ENCODE measurements at regions not wholly inside any gene's neighbourhood (a gene's known extent, or its start where the extent isn't known, plus 50 kb on each side); places are given as distances from the start of the nearest gene placed in this dataset.

DNA sequence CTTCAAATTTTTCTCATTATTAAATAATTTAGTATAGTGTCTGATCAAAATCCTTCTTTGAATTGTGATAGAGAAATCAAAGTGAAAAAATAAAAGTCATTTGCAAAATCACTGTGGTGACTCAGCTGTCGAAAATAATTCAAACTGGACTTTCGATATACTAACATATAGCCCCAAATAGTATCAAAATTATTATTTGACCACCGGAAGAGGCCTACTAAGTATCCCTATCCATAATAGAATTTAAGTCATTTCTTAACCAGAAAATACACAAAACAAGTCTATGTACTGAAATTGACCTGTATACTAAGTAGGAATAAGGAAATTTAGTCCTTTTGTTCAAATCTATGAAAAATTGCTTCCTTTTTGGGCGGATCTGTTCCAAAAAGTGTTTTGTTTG lies 180.7 kb downstream of the MRPL39 start:
- Histone ChIP-seq H3K4me1 (no peaks in the 10 kb centered on the region), H3K27me3 (no peaks in the 10 kb centered on the region), H3K4me3 (no peak overlapping the region), H3K36me3 (no peaks in the 10 kb centered on the region), H3K9me3 (no peaks in the 10 kb centered on the region), H3K27ac (no peak overlapping the region)
- intact Hi-C loops (cut with DNase I; ENCODE audit: low total_unique reads), result no loop called here
- no peak for DNase-seq (ENCODE audit: low spot score in 2 of 2)
- TF ChIP-seq CTCF (IDR thresholded peaks at IDR 0.05) (no peak), POLR2A (IDR thresholded peaks at IDR 0.05) (no peak), POLR2AphosphoS5 (IDR thresholded peaks at IDR 0.05) (no peak)

- TF ChIP-seq POLR2A (IDR thresholded peaks at IDR 0.05), result no peak
- TF ChIP-seq CTCF (IDR thresholded peaks at IDR 0.05), result no peak
- TF ChIP-seq POLR2AphosphoS5 (IDR thresholded peaks at IDR 0.05), result no peak
- intact Hi-C loops (cut with DNase I; ENCODE audit: low total_unique reads), result no loop called here
These were observed 182.1 kb downstream of the MRPL39 start for GRCh38 chr21:25425156-25425555.

DNA sequence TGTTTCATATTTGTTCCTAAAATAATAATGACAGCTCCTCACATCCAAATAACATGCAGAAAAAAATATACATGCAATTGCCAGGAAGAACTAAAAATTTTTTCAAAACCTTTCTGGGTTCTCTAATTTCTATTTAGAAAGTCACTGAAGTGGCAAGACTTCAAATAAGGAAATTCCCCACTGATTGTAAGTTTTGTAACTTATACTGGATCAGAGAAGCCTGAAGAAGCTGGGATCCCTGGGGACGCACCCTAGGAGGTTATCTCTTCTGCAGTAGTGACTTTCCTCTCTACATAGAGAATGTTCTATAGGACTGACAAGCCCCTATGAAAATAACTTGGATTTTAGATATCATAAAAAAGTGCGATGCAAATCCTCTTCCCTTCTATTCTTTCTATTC lies 182.6 kb downstream of the MRPL39 start:
- Histone ChIP-seq H3K4me1 (no peaks in the 10 kb centered on the region), H3K27ac (no peak overlapping the region), H3K36me3 (no peaks in the 10 kb centered on the region), H3K9me3 (no peaks in the 10 kb centered on the region), H3K27me3 (no peaks in the 10 kb centered on the region), H3K4me3 (no peak overlapping the region)
- DNase-seq (ENCODE audit: low spot score in 2 of 2), result no peak
- intact Hi-C loops (cut with DNase I; ENCODE audit: low total_unique reads), result no loop called here
- TF ChIP-seq POLR2A (IDR thresholded peaks at IDR 0.05), result no peak
- TF ChIP-seq POLR2AphosphoS5 (IDR thresholded peaks at IDR 0.05), result no peak
- TF ChIP-seq CTCF (IDR thresholded peaks at IDR 0.05), result no peak

More at GRCh38 chr21:25425156-25425555, 182.1 kb downstream of the MRPL39 start:
- Histone ChIP-seq H3K4me1 (no peaks in the 10 kb centered on the region), H3K27me3 (no peaks in the 10 kb centered on the region), H3K9me3 (no peaks in the 10 kb centered on the region), H3K4me3 (no peak overlapping the region), H3K36me3 (no peaks in the 10 kb centered on the region), H3K27ac (no peak overlapping the region)
- no peak for DNase-seq (ENCODE audit: low spot score in 2 of 2)

DNA sequence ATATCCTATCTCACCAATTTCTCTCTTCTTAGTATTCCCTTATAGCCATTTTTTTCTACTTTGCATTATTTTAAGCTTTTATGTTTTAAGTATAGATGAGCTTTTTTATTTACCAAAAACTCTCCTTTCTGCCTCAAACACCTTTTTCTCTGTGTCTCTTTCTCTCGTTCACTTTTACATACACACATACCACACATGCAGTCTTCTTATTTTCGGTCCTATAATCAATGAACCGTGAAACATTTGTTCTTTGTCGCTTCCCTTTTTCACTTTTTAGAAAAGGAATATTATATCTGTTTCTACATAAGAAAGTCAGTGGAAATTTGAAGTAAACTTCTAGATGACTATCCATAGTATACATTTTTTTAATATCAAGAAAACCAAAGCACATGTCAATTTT lies 183.2 kb downstream of the MRPL39 start:
- DNase-seq (ENCODE audit: low spot score in 2 of 2), result no peak
- Histone ChIP-seq H3K4me3 (no peak overlapping the region), H3K4me1 (no peaks in the 10 kb centered on the region), H3K27ac (no peak overlapping the region), H3K36me3 (no peaks in the 10 kb centered on the region), H3K27me3 (no peaks in the 10 kb centered on the region), H3K9me3 (no peaks in the 10 kb centered on the region)
- TF ChIP-seq POLR2AphosphoS5 (IDR thresholded peaks at IDR 0.05), result no peak
- TF ChIP-seq POLR2A (IDR thresholded peaks at IDR 0.05), result no peak
- no peak for TF ChIP-seq CTCF (IDR thresholded peaks at IDR 0.05)
- intact Hi-C loops (cut with DNase I; ENCODE audit: low total_unique reads), result no loop called here

DNA sequence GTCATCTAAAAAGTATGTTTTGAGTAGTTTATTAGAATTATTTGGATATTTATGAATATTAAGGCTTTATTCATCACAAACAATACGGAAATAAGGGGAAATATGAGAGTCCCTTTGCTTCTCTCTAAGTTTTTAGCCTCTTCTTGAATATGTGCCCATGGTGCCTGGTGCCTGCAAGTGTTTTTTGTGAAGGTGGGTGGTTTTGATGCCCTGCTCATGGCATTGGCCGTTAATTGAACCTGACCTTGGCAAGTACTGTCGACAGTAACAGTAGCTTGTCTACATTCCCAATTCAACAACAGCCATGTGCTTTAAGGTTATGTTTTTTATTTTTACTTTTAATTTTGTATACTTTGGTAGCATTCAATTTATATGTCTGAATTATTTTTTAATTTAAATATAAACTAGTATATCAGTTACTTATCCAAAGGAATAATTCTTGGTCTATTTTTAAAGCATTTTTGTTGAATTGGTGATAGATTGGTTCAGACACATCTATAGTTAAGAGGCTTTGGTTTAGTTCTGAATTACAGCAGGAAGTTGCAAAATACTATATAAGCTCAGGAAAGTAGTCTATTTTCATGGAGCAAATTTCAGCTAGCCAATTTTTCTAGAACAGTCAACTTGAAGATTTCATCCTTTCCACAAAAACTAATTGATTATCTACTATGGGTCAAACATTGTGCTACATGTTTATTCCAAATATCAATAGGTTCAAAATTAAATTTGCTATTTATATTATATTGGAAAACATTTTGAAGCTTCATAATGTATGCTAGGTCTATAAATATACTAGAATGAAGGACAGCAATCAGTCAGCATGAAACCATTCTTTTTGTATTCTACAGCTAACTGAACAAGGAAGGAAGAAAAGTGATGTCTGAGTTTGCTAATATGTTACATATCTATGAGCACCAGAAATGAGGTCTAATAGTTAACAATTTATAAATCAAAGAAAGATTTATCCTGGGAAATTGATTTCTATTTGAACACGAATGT lies 184.4 kb downstream of the MRPL39 start:
- Histone ChIP-seq H3K9me3 (no peaks in the 10 kb centered on the region), H3K27ac (no peak overlapping the region), H3K36me3 (no peaks in the 10 kb centered on the region), H3K4me1 (no peaks in the 10 kb centered on the region), H3K4me3 (no peak overlapping the region), H3K27me3 (no peaks in the 10 kb centered on the region)
- intact Hi-C loops (cut with DNase I; ENCODE audit: low total_unique reads), result no loop called here
- TF ChIP-seq POLR2AphosphoS5 (IDR thresholded peaks at IDR 0.05), result no peak
- no peak for TF ChIP-seq CTCF (IDR thresholded peaks at IDR 0.05)
- no peak for TF ChIP-seq POLR2A (IDR thresholded peaks at IDR 0.05)
- DNase-seq (ENCODE audit: low spot score in 2 of 2), result no peak
